Large intestine (tissue), 3 donors: ENCODE measurements at regions not wholly inside any gene's neighbourhood (a gene's known extent, or its start where the extent isn't known, plus 50 kb on each side); places are given as distances from the start of the nearest gene placed in this dataset.

Experiments
- DNase-seq, 2 donors: peaks; one replicate each; pipeline versions ENCODE4 v3.0.0 to v3.0.0-alpha.2; 2013
- H3K27ac ChIP-seq: one replicate; pipeline ENCODE4 v1.5.1; 2013; ENCODE audit warnings: low read length
- H3K27me3 ChIP-seq: 2 replicates; pipeline ENCODE4 v1.6.1; 2013; ENCODE audit warnings: low read length; ENCODE audit not compliant: control insufficient read depth, insufficient read depth
- H3K36me3 ChIP-seq: 2 replicates; pipeline ENCODE4 v1.6.1; 2013; ENCODE audit warnings: low read length; ENCODE audit not compliant: control insufficient read depth, insufficient read depth
- H3K4me1 ChIP-seq: one replicate; pipeline ENCODE4 v1.6.1; 2013; ENCODE audit warnings: low read length; ENCODE audit not compliant: control insufficient read depth, insufficient read depth
- H3K4me3 ChIP-seq: one replicate; pipeline ENCODE4 v1.5.1; 2013; ENCODE audit warnings: low read length
- H3K9me3 ChIP-seq: one replicate; pipeline ENCODE4 v1.6.1; 2013; ENCODE audit warnings: mild to moderate bottlenecking, low read depth, low read length, moderate library complexity; ENCODE audit not compliant: control insufficient read depth
- WGBS: methylation state at CpG from one replicate; pipeline ENCODE4 v1.1.5; 2013; ENCODE audit warnings: low lambda C conversion rate; ENCODE audit not compliant: insufficient coverage; 5-methylcytosine and 5-hydroxymethylcytosine counted together

- Histone ChIP-seq H3K36me3 (no peaks in the 10 kb centered on the region), H3K9me3 (no peaks in the 10 kb centered on the region), H3K4me3 (no peak overlapping the region), H3K4me1 (no peaks in the 10 kb centered on the region), H3K27ac (no peak overlapping the region), H3K27me3 (no peaks in the 10 kb centered on the region)
- DNase-seq, result no peak
- 67% methylated on average over 1 of the region's 1 CpG for WGBS
Observed at GRCh38 chr4:58514299-58514698, 1404.1 kb upstream of the IGFBP7 start.

- Histone ChIP-seq H3K4me1 (no peaks in the 10 kb centered on the region), H3K27ac (no peak overlapping the region), H3K27me3 (no peaks in the 10 kb centered on the region), H3K4me3 (no peak overlapping the region), H3K9me3 (no peaks in the 10 kb centered on the region), H3K36me3 (no peaks in the 10 kb centered on the region)
- no peak for DNase-seq
- WGBS, result 89% methylated on average over 1 of the region's 2 CpGs
Observed at GRCh38 chr4:58510652-58511051, 1400.5 kb upstream of the IGFBP7 start.

GRCh38 chr4:58507079-58507478 is 1396.9 kb upstream of the IGFBP7 start:
- Histone ChIP-seq H3K27ac (no peak overlapping the region), H3K4me3 (no peak overlapping the region)
- 100% methylated on average over 1 of the region's 4 CpGs for WGBS

GRCh38 chr4:58502839-58503238 is 1392.7 kb upstream of the IGFBP7 start:
- no peaks in the 10 kb centered on the region for H3K36me3 ChIP-seq
- no peak for DNase-seq
- H3K9me3 ChIP-seq, result no peaks in the 10 kb centered on the region
- no peaks in the 10 kb centered on the region for H3K4me1 ChIP-seq
- H3K4me3 ChIP-seq, result no peak overlapping the region
- WGBS, result no CpG with 5 or more reads among the region's 2 CpGs
- no peak overlapping the region for H3K27ac ChIP-seq
- no peaks in the 10 kb centered on the region for H3K27me3 ChIP-seq

More at GRCh38 chr4:58507079-58507478, 1396.9 kb upstream of the IGFBP7 start:
- Histone ChIP-seq H3K4me1 (no peaks in the 10 kb centered on the region), H3K9me3 (no peaks in the 10 kb centered on the region), H3K27me3 (no peaks in the 10 kb centered on the region), H3K36me3 (no peaks in the 10 kb centered on the region)
- DNase-seq, result no peak

GRCh38 chr4:58499182-58499581 is 1389.0 kb upstream of the IGFBP7 start:
- Histone ChIP-seq H3K27me3 (no peaks in the 10 kb centered on the region), H3K36me3 (no peaks in the 10 kb centered on the region), H3K4me3 (no peak overlapping the region), H3K4me1 (no peaks in the 10 kb centered on the region), H3K9me3 (no peaks in the 10 kb centered on the region), H3K27ac (no peak overlapping the region)
- DNase-seq, result no peak

- Histone ChIP-seq H3K4me3 (no peak overlapping the region), H3K4me1 (no peaks in the 10 kb centered on the region), H3K9me3 (peaks cover 2% of the 10 kb centered on the region), H3K36me3 (no peaks in the 10 kb centered on the region), H3K27ac (no peak overlapping the region), H3K27me3 (no peaks in the 10 kb centered on the region)
- DNase-seq, result no peak
- no CpG with 5 or more reads among the region's 2 CpGs for WGBS
Observed at GRCh38 chr4:58491620-58492019, 1381.4 kb upstream of the IGFBP7 start.

GRCh38 chr4:58477950-58478349 is 1367.8 kb upstream of the IGFBP7 start:
- Histone ChIP-seq H3K36me3 (no peaks in the 10 kb centered on the region), H3K4me1 (no peaks in the 10 kb centered on the region), H3K27ac (no peak overlapping the region), H3K4me3 (no peak overlapping the region), H3K27me3 (no peaks in the 10 kb centered on the region), H3K9me3 (no peaks in the 10 kb centered on the region)
- no peak for DNase-seq
- WGBS, result 100% methylated on average over 1 of the region's 1 CpG

GRCh38 chr4:58477513-58477912 is 1367.3 kb upstream of the IGFBP7 start:
- no peaks in the 10 kb centered on the region for H3K27me3 ChIP-seq
- DNase-seq, result no peak
- H3K27ac ChIP-seq, result no peak overlapping the region
- no peaks in the 10 kb centered on the region for H3K9me3 ChIP-seq
- H3K4me3 ChIP-seq, result no peak overlapping the region
- WGBS, result no CpG with 5 or more reads among the region's 3 CpGs
- no peaks in the 10 kb centered on the region for H3K4me1 ChIP-seq
- no peaks in the 10 kb centered on the region for H3K36me3 ChIP-seq

- H3K27me3 ChIP-seq, result no peaks in the 10 kb centered on the region
- no peak for DNase-seq
- H3K9me3 ChIP-seq, result no peaks in the 10 kb centered on the region
- H3K27ac ChIP-seq, result no peak overlapping the region
- H3K4me3 ChIP-seq, result no peak overlapping the region
- no CpG with 5 or more reads among the region's 2 CpGs for WGBS
- no peaks in the 10 kb centered on the region for H3K36me3 ChIP-seq
- no peaks in the 10 kb centered on the region for H3K4me1 ChIP-seq
Observed at GRCh38 chr4:58475097-58475496, 1364.9 kb upstream of the IGFBP7 start.

- Histone ChIP-seq H3K27ac (no peak overlapping the region), H3K9me3 (peaks cover 7% of the 10 kb centered on the region), H3K36me3 (no peaks in the 10 kb centered on the region), H3K4me3 (no peak overlapping the region), H3K27me3 (no peaks in the 10 kb centered on the region), H3K4me1 (no peaks in the 10 kb centered on the region)
- WGBS, result no CpG with 5 or more reads among the region's 13 CpGs
- no peak for DNase-seq
Observed at GRCh38 chr4:58465031-58465430, 1354.8 kb upstream of the IGFBP7 start.

- no peak for DNase-seq
- H3K4me3 ChIP-seq, result no peak overlapping the region
- H3K36me3 ChIP-seq, result no peaks in the 10 kb centered on the region
- H3K4me1 ChIP-seq, result no peaks in the 10 kb centered on the region
- H3K27ac ChIP-seq, result no peak overlapping the region
- WGBS, result no CpG with 5 or more reads among the region's 26 CpGs
- no peaks in the 10 kb centered on the region for H3K27me3 ChIP-seq
- H3K9me3 ChIP-seq, result peaks cover 6% of the 10 kb centered on the region
Observed at GRCh38 chr4:58456727-58457384, 1346.7 kb upstream of the IGFBP7 start.
